ENCODE measurements at regions not wholly inside any gene's neighbourhood (a gene's known extent, or its start where the extent isn't known, plus 50 kb on each side); places are given as distances from the start of the nearest gene placed in this dataset.

DNA sequence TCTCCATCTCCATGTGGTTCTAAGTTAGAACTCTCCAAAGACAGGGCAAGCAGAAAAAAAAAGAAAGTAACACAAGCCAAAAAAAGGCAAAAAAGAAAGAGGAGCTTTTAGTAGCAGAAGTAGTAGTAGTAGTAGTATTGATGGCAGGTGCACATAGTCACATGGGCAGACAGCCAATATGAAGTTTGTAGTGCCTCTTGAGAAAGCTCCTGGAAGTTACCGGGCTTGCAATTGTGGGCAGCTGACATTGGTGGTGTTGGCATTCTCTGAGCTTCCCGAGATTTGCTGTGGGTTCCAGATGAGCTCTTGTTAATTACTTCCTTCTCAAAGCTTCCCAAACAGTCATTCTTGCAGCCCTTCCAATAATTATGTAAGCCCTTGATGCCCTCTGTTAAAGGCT, 1128.5 kb downstream of the TYW1 start:
- ATAC-seq: no peak
- Histone ChIP-seq H3K36me3 (no peaks in the 10 kb centered on the region), H3K27ac (no peak overlapping the region), H3K9me3 (peaks cover 0 to 3% (median 0%) of the 10 kb centered on the region in 3 donors), H3K4me1 (no peaks in the 10 kb centered on the region), H3K4me3 (no peak overlapping the region), H3K27me3 (no peaks in the 10 kb centered on the region)
- WGBS, 2 donors (ENCODE audit: low coverage in 1 of 2): 75 to 77% methylated on average over 2 of the region's 2 CpGs
- TF ChIP-seq EP300 (IDR thresholded peaks at IDR 0.05) (no peak), POLR2AphosphoS5 (IDR thresholded peaks at IDR 0.05) (no peak), CTCF (IDR thresholded peaks at IDR 0.05) (no peak), POLR2A (IDR thresholded peaks at IDR 0.05) (no peak)

GRCh38 chr7:68133045-68133444, 1136.4 kb downstream of the TYW1 start:
- no peaks in the 10 kb centered on the region for H3K9me3 ChIP-seq
- 54 to 84% methylated on average over 2 to 6 of the region's 6 CpGs for WGBS, 2 donors (ENCODE audit: low coverage in 1 of 2)
- no peak for ATAC-seq
- no peak overlapping the region for H3K27ac ChIP-seq
- no peaks in the 10 kb centered on the region for H3K36me3 ChIP-seq
- H3K4me3 ChIP-seq: no peak overlapping the region
- H3K4me1 ChIP-seq: no peaks in the 10 kb centered on the region
- TF ChIP-seq POLR2AphosphoS5 (IDR thresholded peaks at IDR 0.05) (no peak), EP300 (IDR thresholded peaks at IDR 0.05) (no peak), POLR2A (IDR thresholded peaks at IDR 0.05) (no peak), CTCF (IDR thresholded peaks at IDR 0.05) (no peak)
- no peaks in the 10 kb centered on the region for H3K27me3 ChIP-seq

- H3K4me3 ChIP-seq: no peak overlapping the region
- no peak for ATAC-seq
- no peaks in the 10 kb centered on the region for H3K36me3 ChIP-seq
- no peak overlapping the region for H3K27ac ChIP-seq
- no peak for TF ChIP-seq POLR2A (IDR thresholded peaks at IDR 0.05)
- no peak for TF ChIP-seq CTCF (IDR thresholded peaks at IDR 0.05)
- TF ChIP-seq EP300 (IDR thresholded peaks at IDR 0.05): no peak
- no peak for TF ChIP-seq POLR2AphosphoS5 (IDR thresholded peaks at IDR 0.05)
- no peaks in the 10 kb centered on the region for H3K4me1 ChIP-seq
- peaks cover 0 to 19% (median 0%) of the 10 kb centered on the region in 3 donors for H3K9me3 ChIP-seq
- no peaks in the 10 kb centered on the region for H3K27me3 ChIP-seq
These were observed 1146.7 kb downstream of the TYW1 start for GRCh38 chr7:68143345-68143744.

GRCh38 chr7:68146983-68147382, 1150.3 kb downstream of the TYW1 start:
- Histone ChIP-seq H3K9me3 (peaks cover 0 to 19% (median 0%) of the 10 kb centered on the region in 3 donors), H3K27ac (no peak overlapping the region), H3K4me3 (no peak overlapping the region), H3K4me1 (no peaks in the 10 kb centered on the region), H3K27me3 (no peaks in the 10 kb centered on the region), H3K36me3 (no peaks in the 10 kb centered on the region)
- WGBS, 2 donors (ENCODE audit: low coverage in 1 of 2): 44 to 89% methylated on average over 1 of the region's 1 CpG
- no peak for TF ChIP-seq EP300 (IDR thresholded peaks at IDR 0.05)
- no peak for TF ChIP-seq CTCF (IDR thresholded peaks at IDR 0.05)
- no peak for TF ChIP-seq POLR2AphosphoS5 (IDR thresholded peaks at IDR 0.05)
- no peak for TF ChIP-seq POLR2A (IDR thresholded peaks at IDR 0.05)
- ATAC-seq: no peak

DNA sequence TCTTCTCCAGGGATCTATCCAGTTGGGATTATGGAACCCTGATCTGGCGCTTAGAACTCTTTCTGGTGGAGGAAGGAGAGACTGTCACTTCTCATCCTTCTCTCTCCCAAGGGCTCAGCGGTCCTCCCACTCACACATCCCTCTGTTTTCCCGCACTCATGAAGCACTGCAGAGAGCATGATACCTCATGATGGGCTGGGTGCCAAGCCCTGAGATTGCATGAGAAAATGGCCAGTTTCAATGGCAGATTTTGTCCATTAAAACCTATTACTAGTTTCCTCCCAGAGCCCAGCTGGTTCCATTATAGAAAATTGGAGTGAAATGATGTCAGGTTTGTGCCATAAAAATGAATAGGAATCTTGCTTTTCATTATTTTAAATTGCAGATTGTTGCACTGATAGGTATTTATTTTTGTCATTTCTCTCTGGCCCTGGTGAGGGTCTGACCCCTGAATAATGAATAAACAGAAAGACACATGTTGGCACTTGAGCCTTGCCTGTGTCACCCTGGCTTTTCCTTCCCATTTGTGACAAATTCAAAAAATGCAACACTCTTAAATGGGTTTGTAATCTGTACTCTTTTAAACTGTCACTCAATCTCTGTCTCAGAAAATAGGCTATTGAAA, 1151.1 kb downstream of the TYW1 start:
- Histone ChIP-seq H3K36me3 (no peaks in the 10 kb centered on the region), H3K9me3 (peaks cover 0 to 19% (median 0%) of the 10 kb centered on the region in 3 donors), H3K27me3 (no peaks in the 10 kb centered on the region), H3K4me3 (no peak overlapping the region), H3K4me1 (no peaks in the 10 kb centered on the region), H3K27ac (no peak overlapping the region)
- no peak for ATAC-seq
- TF ChIP-seq EP300 (IDR thresholded peaks at IDR 0.05) (no peak), CTCF (IDR thresholded peaks at IDR 0.05) (no peak), POLR2A (IDR thresholded peaks at IDR 0.05) (no peak), POLR2AphosphoS5 (IDR thresholded peaks at IDR 0.05) (no peak)
- WGBS, 2 donors (ENCODE audit: low coverage in 1 of 2): 94% methylated on average over 2 of the region's 3 CpGs; no CpG with 5 or more reads in 1 of the 2 donors

Measured in gastroesophageal sphincter (tissue), 4 donors.